Suprapubic skin (tissue), 4 donors: ENCODE measurements at regions not wholly inside any gene's neighbourhood (a gene's known extent, or its start where the extent isn't known, plus 50 kb on each side); places are given as distances from the start of the nearest gene placed in this dataset.

ENCODE experiments used
- DNase-seq, 2 donors: peaks; one replicate each; pipeline ENCODE4 v3.0.0-alpha.2; 2019; ENCODE audit warnings: low spot score in 2 of 2
- H3K27ac ChIP-seq: fragments of 200-600 bp; sonication (generic); one replicate; pipeline ENCODE4 v1.5.1; 2019
- H3K27me3 ChIP-seq: fragments of 200-600 bp; sonication (generic); one replicate; pipeline ENCODE4 v1.5.1; 2019
- H3K36me3 ChIP-seq: fragments of 200-600 bp; sonication (generic); one replicate; pipeline ENCODE4 v1.5.1; 2019
- H3K4me1 ChIP-seq: fragments of 200-600 bp; sonication (generic); one replicate; pipeline ENCODE4 v1.5.1; 2019
- H3K4me3 ChIP-seq: fragments of 200-600 bp; sonication (generic); one replicate; pipeline ENCODE4 v1.5.1; 2019; ENCODE audit warnings: mild to moderate bottlenecking
- H3K9me3 ChIP-seq: fragments of 200-600 bp; sonication (generic); one replicate; pipeline ENCODE4 v1.5.1; 2019
- CTCF ChIP-seq, 2 donors: fragments of 200-600 bp in 1 of 2; fragments of 450-650 bp in 1 of 2; sonication (generic) in 1 of 2; IDR thresholded peaks; one replicate each; pipeline ENCODE4 v1.5.1; 2016 to 2019; ENCODE audit warnings: antibody characterized with exemption in 2 of 2, mild to moderate bottlenecking in 1 of 2, moderate library complexity in 1 of 2
- EP300 ChIP-seq: sonication (generic); formaldehyde crosslinking; IDR thresholded peaks from one replicate; pipeline ENCODE4 v1.6.1; 2017; ENCODE audit warnings: antibody characterized with exemption
- POLR2A ChIP-seq, 2 donors: fragments of 450-650 bp; IDR thresholded peaks; one replicate each; pipeline ENCODE4 v1.6.1; 2017; ENCODE audit warnings: antibody characterized with exemption in 2 of 2, mild to moderate bottlenecking in 2 of 2, moderate library complexity in 2 of 2
- POLR2AphosphoS5 ChIP-seq, 3 donors: sonication (generic); formaldehyde crosslinking; IDR thresholded peaks; one replicate each; pipeline ENCODE4 v1.6.1; 2017; ENCODE audit warnings: antibody characterized with exemption in 3 of 3
- WGBS: methylation state at CpG from one replicate; pipeline ENCODE4 v1.1.5; 2018; 5-methylcytosine and 5-hydroxymethylcytosine counted together

DNA sequence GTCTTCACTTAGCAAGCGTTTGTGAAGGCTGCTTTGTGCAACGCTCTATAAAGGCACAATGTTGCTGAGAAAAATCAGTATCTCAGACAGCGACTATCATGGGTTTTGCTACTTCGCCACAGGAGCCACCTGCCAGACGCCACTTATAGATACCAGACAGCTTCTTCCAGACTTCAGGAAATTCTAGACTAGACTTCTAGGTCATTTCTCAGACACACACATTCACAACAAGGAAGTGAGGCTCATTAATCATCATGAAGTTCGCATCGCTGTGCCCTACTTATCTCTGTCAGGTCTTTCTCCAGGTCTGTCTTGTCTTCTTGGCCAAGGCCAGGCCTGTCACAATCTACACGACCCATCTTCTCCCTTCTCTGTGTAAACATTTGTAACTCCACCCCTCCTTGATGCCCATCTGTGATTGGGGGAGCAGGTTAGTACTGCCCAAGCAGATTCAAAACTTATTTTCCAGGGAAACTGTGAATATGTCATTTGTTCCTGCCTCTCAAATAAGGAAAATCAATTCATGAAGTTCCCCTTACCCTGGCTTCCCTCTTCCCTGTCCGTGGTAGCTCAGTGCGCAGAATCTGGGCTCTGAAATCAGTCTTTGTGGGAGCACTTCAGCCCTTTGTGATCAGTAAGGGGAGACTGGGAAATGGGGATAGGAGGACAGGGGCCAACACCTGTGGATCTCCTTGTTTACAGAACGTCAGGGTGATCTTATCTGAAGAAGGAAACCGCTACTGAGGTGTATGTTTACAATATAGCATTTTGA lies 115.5 kb downstream of the TNFAIP3 start:
- Histone ChIP-seq H3K36me3 (no peaks in the 10 kb centered on the region), H3K9me3 (no peaks in the 10 kb centered on the region), H3K4me1 (peaks cover 7% of the 10 kb centered on the region), H3K27ac (no peak overlapping the region), H3K27me3 (no peaks in the 10 kb centered on the region), H3K4me3 (no peak overlapping the region)
- 73% methylated on average over 12 of the region's 12 CpGs for WGBS
- TF ChIP-seq CTCF (IDR thresholded peaks at IDR 0.05), result no peak
- TF ChIP-seq EP300, result no peak
- DNase-seq, result no peak

GRCh38 chr6:137983269-137983668 lies 116.2 kb downstream of the TNFAIP3 start:
- TF ChIP-seq POLR2AphosphoS5 (IDR thresholded peaks at IDR 0.05) (no peak), CTCF (IDR thresholded peaks at IDR 0.05) (no peak)

DNA sequence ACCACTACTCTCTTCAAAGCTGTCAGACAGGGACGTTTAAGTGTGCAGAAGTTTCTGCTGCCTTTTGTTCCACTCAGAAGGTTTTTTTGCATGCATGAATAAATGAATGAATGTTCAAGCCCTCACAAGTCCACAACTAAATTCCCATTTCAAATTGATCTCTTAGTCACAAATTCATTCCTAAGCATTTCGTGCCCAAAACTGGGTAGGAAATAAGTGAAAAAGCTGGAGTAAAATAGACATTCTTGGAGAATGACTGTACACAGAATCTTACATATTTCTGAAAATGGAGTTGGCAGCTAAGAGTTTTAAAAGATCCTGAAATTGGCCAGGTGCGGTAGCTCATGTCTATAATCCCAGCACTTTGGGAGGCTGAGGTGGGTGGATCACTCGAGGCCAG lies 117.6 kb downstream of the PERP start:
- H3K4me1 ChIP-seq, result no peaks in the 10 kb centered on the region
- peaks cover 3% of the 10 kb centered on the region for H3K27me3 ChIP-seq
- TF ChIP-seq POLR2AphosphoS5 (IDR thresholded peaks at IDR 0.05) (no peak), EP300 (no peak), CTCF (IDR thresholded peaks at IDR 0.05) (no peak), POLR2A (IDR thresholded peaks at IDR 0.05) (no peak)
- H3K36me3 ChIP-seq, result no peaks in the 10 kb centered on the region
- WGBS, result 62% methylated on average over 4 of the region's 4 CpGs
- H3K27ac ChIP-seq, result no peak overlapping the region
- no peak for DNase-seq
- no peaks in the 10 kb centered on the region for H3K9me3 ChIP-seq
- no peak overlapping the region for H3K4me3 ChIP-seq

More at GRCh38 chr6:137983269-137983668, 116.2 kb downstream of the TNFAIP3 start:
- Histone ChIP-seq H3K9me3 (no peaks in the 10 kb centered on the region), H3K4me1 (peaks cover 4% of the 10 kb centered on the region), H3K27me3 (no peaks in the 10 kb centered on the region), H3K4me3 (no peak overlapping the region), H3K36me3 (no peaks in the 10 kb centered on the region), H3K27ac (no peak overlapping the region)
- WGBS, result 80% methylated on average over 5 of the region's 5 CpGs
- no peak for DNase-seq

GRCh38 chr6:137995371-137995770 lies 111.8 kb downstream of the PERP start:
- Histone ChIP-seq H3K27ac (no peak overlapping the region), H3K36me3 (no peaks in the 10 kb centered on the region), H3K27me3 (no peaks in the 10 kb centered on the region), H3K4me1 (no peaks in the 10 kb centered on the region), H3K4me3 (no peak overlapping the region), H3K9me3 (no peaks in the 10 kb centered on the region)
- TF ChIP-seq POLR2A (IDR thresholded peaks at IDR 0.05) (no peak), EP300 (no peak), CTCF (IDR thresholded peaks at IDR 0.05) (no peak), POLR2AphosphoS5 (IDR thresholded peaks at IDR 0.05) (no peak)
- 70% methylated on average over 1 of the region's 1 CpG for WGBS
- no peak for DNase-seq

DNA sequence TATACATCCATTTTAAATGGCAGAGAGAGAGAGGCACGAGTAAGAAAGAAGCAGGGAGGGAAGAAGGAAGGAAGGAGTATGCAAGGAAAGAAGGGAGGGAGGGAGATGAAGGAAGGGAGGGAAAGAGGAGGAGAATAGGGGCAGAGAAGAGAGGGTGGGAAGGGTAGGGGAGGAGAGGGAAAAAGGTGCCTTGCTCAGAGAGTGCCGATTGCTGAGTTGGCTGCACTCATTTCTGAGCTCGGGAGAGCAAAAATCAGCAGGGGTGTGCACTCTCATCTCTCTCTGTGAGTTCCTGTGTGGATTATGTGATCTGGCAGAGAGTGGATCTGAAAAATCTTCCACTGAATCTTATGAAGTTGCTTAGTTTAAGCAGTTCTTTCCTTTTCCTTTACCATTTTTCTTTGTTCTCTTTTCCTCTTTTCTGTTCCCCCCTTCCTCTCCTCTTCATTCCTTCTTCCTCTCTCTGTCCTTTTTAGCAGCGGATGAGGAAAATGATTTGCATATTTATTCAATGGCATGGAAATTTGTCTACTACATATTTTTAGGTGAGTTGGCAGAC lies 108.7 kb downstream of the PERP start:
- no peak for TF ChIP-seq CTCF (IDR thresholded peaks at IDR 0.05)
- TF ChIP-seq POLR2AphosphoS5 (IDR thresholded peaks at IDR 0.05), result no peak
- no peak for TF ChIP-seq EP300
- DNase-seq, result no peak
- peaks cover 4% of the 10 kb centered on the region for H3K4me1 ChIP-seq
- no peaks in the 10 kb centered on the region for H3K9me3 ChIP-seq
- no peak overlapping the region for H3K27ac ChIP-seq
- no peaks in the 10 kb centered on the region for H3K36me3 ChIP-seq
- WGBS, result 62% methylated on average over 4 of the region's 4 CpGs
- no peaks in the 10 kb centered on the region for H3K27me3 ChIP-seq
- H3K4me3 ChIP-seq, result no peak overlapping the region
